NCI-H460 (cell line): ENCODE measurements at regions not wholly inside any gene's neighbourhood (a gene's known extent, or its start where the extent isn't known, plus 50 kb on each side); places are given as distances from the start of the nearest gene placed in this dataset.

Experiments used
- DNase-seq: peaks from one replicate; pipeline ENCODE4 v3.0.0-alpha.2; 2016; ENCODE audit warnings: low read depth; ENCODE audit errors: extremely low read depth

DNA sequence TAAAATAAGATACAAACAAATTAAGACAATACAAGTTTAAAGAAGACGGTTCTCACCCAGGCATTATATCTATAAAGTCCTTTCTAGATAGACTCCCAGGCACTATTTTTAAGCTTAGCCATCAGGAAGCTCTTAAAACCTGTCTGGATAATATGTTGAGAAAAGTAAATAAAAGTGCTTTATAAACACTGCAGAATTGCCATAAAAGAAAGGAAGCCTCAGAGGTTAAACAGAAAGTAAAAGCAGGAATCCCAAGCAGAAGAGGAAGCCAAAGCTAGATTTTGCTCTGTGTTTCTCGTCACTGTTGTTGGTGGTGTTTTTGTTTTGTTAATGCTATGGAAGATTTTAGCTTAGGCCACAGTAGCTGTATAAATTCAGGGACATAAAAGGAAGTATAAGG, 1267.3 kb downstream of the PCDH19 start:
- DNase-seq = no peak

DNA sequence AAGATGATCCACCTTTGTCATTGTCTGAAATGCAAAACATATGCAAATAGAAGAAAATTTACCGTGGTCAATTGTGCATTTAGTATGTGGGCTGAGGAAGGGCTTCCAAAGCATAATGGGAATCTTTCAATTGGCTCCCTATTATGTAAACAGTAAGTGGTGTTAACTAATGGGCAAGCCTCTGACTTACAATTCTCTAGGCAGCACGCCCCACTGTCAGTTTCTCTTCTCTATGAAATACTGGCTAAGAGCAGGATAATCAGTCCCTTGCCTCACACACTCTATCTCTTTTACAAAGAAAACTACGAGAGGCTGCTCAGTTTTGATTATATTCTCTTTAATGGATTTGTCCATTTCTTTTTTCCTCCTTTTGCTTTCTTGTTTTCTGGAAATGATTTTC, 1272.6 kb downstream of the PCDH19 start:
- no peak for DNase-seq

DNA sequence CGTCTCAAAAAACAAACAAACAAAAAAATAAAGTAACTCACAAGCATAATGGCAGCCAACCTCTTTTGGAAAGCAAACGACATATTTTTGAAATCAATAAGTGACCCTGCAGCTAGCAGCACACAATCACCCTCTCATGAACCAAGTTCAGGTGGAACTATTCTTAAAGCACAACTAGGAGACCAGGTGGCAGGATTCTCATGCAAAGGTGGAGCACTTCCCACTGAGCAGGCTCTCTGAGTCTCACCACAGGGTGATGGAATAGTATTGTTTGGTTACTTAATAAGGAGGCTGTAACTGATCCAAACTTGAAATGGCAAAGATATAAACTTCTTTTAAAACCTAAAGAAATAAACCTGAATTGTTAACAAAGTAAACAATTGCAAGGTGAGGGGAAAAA, 1293.1 kb downstream of the PCDH19 start:
- no peak for DNase-seq

DNA sequence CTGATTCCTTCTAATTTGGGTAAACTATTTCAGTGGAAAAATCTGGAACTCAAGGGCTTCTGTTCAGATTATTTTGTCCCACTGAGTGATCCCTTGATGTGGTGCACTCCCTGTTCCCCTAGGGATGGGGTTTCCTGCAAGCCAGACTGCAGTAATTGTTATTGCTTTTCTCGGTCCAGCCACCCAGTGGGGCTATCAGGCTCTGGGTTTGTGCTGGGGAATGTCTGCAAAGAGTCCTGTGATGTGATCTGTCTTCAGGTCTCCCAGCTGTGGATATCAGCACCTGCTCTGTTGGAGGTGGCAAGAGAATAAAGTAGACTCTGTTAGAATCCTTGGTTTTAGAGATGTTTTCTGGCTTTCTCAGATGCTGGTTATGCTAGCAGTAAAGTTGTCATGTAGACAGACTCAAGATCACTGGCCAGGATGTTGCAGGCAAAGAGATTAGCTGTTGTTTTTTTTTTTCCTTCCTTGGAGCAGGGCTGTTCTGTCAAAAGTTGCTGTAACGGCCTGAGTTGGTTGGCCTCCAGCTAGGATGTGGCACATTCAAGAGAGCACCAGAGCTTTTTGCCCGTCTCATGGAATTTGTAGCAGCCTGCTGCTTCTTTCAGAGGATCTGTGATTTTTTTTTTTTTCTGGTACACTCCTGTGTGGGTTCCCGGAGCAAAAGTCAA, 1314.0 kb downstream of the PCDH19 start:
- DNase-seq = no peak

DNA sequence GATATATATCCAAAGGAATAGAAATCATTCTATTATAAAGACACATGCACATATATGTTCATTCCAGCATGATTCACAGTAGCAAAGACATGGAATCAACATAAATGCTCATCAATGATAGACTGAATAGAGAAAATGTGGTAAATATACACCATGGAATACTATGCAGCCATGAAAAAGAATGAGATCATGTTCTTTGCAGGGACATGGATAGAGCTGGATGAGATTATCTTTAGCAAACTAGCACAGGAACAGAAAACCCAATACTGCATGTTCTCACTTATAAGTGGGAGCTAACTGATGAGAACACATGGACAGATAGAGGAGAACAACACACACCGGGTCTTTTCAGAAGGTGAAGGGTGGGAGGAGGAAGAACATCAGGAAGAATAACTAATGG, 1318.6 kb downstream of the PCDH19 start:
- no peak for DNase-seq

DNA sequence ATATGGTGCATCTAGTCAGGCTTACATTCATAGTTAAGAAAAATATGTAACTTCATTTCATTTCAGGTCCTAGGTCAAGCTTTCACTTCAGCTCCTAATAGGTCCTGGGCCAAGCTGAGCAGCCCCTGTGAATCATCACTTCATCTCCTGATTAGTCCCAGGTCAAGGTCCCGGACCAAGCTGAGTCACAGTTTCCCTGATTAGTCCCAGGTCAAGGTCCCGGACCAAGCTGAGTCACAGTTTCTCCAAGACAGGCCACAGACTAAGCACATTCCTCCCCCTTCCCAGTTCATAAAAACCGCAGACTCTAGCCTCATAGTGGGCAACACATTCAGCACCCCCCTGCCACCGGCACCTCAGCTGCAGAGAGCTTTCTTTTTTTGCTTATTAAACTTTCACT, 1331.8 kb downstream of the PCDH19 start:
- no peak for DNase-seq

DNA sequence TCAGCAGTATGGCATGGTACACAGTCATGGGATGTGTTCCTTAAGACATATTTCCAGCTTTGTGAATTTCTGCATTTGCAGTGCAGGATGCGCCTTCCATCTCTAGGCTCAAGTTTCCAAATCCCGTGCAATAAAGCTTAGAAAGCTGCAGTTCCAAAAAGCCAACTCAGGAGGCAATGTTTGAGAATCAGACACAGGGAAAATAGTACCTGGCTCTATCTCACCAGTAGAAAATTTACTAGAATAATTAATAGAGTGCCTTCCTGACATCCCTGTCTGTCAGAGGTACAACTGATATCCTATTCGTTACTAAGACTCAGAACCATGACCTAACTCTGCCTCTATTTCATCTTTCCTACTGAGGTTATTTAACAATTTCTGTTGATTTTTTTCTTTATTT, 1333.0 kb downstream of the PCDH19 start:
- DNase-seq = no peak

DNA sequence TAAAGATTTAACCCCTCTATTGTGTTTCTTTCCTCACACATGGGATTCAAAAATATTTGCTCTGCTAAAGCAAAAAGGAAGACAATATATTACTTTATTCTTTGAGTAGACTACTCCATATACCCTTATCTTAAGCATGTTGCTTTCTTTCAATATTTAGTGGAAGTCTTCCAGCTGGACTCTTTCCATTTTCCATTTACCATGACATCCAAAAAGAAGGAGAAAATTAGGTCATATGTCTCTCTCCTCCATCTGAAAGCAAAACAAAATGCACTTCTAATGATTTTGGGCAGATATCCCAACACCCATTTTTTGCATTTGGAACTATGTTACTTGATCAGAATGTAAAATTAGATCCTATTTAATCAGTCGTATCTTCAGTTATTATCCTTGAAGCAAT, 1336.5 kb downstream of the PCDH19 start:
- DNase-seq = no peak

DNA sequence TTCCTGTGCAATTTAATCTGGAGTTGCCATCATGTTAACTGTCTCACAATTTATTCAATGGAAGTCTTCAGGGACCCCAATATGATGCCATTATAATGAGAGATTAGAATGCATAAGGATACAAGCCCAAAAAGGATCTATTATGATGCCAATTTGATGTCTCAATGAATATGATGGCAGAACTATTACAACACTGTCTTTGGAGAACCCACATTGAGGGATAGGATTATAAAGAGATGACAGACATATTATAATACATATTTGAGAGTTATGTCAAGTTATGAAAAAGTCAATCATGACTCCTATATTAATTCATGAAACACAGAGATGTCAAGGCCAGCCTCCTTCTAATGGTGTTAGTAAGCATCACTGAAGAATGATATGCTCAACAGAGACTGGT, 1358.4 kb downstream of the PCDH19 start:
- no peak for DNase-seq

DNA sequence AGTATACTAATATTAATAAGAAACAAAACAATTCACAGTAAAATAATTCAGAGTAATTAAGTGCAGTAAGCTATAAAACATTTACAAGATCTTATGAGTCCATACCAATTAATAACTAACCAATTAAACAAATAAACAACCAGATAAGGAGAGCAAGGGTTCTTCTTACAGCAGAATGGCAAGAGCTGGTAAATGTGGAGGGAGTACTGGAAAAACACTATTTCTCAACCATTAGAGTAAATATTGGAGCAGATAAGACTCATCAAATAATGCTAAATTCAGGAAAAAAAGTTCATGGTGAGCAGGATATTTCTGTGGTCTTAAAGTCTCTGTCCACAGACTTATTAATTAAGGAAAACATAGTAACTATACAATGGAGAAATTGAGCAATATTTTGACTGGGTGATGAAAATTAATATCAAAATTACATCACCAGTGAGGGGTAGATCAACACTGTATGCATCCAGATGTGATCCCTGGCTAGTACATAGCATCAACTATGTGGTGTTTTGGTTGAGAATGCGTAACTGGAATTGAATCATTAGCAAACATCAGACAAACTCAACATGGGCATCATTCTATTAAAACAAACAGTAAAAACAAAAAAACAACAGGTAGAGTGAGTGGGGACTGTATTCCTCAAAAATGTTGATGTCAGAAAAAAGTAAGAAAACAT, 1376.7 kb downstream of the PCDH19 start:
- no peak for DNase-seq

DNA sequence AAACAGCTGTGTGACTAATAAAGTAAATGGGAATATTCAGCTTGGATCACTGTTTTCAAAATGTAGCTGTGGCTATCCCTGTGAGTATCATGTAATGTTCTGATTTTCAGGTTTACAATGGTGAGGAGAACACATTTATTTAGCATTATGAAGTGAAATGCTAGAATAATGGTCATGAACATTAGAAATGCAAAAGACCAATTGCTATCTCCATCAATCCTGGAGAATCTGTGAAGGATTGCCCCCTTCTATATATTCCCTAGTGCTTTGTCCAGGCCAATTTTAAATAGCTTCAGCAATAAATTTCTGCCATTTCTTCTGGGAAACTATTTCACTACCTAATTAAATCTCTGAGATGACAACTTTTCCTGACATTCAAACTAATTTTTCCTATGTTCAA, 1399.1 kb downstream of the PCDH19 start:
- DNase-seq = no peak

DNA sequence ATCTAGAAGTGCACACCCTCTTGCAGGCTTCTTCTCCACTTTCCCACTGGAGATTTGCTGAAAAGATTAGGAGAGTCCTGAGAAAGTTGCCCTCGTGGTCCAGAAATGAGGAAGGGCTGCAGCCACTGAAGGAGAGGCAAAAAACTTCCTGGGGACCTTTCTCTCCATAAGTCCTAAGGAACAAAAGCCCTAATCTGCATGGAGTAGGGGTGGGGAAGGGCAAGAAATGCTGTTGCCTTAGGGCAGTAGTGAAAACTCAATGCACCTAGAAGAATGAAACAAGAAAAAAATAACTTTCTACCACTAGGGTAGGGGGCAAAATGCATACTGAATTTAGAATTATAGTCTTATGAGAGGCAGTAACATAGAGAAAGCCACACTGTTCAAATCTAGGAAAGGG, 1408.8 kb downstream of the PCDH19 start:
- no peak for DNase-seq

DNA sequence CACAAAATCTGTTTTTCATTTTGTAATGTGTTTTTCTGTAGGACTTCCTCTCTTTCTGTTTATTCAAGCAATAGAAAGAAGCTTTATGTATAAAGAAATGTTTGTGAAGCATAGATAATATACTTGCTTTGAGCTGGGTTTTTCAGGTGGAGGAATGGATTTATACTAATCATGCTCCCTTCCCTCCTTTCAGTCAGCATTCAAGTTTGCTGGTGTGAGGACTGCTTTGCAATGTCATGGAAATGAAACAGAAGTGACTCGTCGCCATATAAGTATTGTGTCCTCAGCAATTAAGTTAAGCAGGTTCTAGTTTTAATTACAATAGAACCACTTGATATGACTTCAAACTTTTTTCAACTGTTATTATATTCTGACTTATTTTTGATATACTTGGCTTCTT, 1447.1 kb downstream of the PCDH19 start:
- DNase-seq = no peak

DNA sequence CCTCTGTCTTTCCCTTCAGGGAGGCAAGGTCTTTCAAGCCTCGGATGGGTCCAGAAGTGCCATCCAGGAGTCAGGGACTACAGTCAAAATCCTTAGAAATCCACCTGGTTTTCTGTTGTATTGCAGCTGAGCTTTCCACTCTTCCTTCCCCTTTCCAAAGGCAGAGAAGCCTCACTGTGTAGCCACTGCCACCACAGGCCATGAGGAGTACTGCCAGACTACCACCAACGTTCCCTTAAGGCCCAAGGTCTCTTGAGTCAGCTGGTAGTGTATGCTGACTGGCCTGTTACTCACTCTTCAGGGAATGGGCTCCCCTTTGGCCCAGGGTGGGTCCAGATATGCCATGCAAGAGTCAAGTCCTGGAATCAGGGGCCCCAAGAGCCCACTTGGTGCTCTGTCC, 1454.1 kb downstream of the PCDH19 start:
- no peak for DNase-seq

DNA sequence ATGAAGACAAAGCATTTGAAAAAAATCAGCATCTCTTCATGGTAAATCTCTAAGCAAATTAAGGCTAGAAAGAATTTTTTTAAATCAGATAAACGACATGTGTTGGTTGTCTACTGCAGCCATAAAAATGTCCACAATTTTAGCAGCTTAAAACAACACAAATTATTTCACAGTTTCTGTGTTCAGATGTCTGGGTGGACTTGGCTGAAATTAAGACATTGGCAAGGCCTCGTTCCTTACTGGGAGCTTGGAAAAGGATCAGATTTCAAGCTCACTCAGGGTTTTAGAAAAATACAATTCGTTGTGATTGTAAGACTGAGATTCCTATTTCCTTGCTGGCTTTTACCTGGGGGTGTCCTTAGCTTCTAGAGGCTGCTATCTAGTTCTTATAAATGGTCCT, 1470.6 kb downstream of the PCDH19 start:
- DNase-seq = no peak

DNA sequence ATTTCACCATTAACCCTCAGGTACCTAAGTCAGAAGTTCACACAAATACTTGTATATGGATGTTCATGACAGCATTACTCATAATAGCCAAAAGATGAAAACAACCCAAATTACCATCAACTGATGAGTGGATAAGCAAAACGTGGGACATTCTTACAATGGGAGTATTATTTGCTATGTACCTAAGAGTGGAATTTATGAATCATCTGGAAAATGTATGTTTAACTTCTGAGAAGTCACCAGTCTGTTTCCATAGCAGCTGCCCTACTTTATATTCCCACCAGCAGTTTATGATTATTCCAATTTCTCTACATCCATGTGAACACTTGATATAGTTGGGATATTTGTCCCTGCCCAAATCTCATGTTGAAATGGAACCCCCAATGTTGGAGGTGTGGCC, 1478.9 kb downstream of the PCDH19 start:
- DNase-seq = no peak

DNA sequence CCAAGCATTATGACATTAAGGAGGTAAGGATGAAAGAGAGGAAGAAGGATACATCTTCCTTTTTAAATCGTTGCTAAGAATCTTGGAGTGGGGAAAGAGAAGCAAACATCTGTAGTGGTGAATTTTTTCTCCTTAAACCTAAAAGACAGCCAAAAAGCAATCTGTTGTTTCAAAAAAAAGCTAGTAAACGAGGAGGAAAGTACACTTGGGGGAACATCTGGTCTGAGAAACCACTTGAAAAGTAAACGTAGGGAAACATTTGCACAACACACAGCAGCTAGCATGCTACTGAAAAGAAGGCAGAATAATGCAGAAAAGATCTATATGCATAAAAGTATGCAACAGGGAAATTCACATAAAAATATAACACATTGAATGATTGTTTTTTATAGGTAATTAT, 1485.6 kb downstream of the PCDH19 start:
- no peak for DNase-seq

DNA sequence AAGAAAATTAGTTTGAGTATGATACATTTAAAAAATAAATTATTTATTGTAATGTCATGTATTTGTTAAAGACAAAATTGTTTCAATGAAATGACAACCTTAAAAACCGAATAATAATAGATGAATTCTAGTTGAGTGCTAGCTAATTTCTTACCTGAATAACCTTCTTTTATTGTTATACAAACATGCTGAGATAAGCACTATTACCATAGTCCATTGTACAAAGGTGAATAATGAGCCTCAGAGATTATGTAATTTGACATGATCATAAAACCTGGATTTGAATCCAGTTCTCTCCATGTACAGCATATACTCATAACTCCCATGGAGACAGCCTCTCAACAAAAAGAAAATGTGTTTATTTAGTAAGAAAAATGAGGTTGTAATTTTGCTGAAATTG, 1512.9 kb downstream of the PCDH19 start:
- DNase-seq = no peak

DNA sequence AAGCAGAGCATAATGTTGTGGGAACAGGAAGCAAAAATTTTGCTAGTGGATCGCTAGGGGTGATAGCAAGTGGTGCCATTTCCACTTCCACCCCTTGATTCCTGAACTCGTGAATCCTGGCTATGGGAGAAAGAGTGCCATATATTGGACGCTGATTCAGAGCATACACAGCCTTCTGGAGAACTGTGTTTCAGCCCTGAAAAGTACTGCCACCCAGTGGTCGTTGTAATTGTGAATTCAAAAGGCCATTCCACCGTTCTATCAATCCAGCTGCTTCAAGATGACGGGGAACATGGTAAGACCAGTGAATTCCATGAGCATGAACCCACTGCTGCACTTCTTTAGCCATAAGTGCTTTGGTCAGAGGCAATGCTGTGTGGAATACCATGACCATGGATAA, 1559.4 kb downstream of the PCDH19 start:
- DNase-seq = peak; percentile 25
